NT2/D1 (cell line): ENCODE measurements at regions not wholly inside any gene's neighbourhood (a gene's known extent, or its start where the extent isn't known, plus 50 kb on each side); places are given as distances from the start of the nearest gene placed in this dataset.

ENCODE experiments used
- YY1 ChIP-seq: IDR thresholded peaks from 2 replicates; pipeline ENCODE4 v1.6.1; 2011; ENCODE audit not compliant: insufficient read length, insufficient read depth
- ZNF274 ChIP-seq: IDR thresholded peaks from 2 replicates; pipeline ENCODE4 v1.6.1; 2011; ENCODE audit warnings: mild to moderate bottlenecking, low read depth, low read length

- TF ChIP-seq YY1 (no peak), ZNF274 (no peak)
Observed at GRCh38 chr5:67317603-67318002, 121.0 kb upstream of the CD180 start.
